B cell (primary cell): ENCODE measurements at regions not wholly inside any gene's neighbourhood (a gene's known extent, or its start where the extent isn't known, plus 50 kb on each side); places are given as distances from the start of the nearest gene placed in this dataset.

Experiments used
- ATAC-seq: fragments of 200-7000 bp; cut with Tn5 transposase; one replicate; pipeline ENCODE4 v1.10.0; 2021; ENCODE audit warnings: low read depth, mild to moderate bottlenecking, moderate number of reproducible peaks, moderate library complexity
- CTCF ChIA-PET: fragments of 350-600 bp; sonication (Branson Sonifier 250); formaldehyde crosslinking; loops from one replicate; lab custom pipeline; 2021; ENCODE audit warnings: antibody characterized with exemption, inconsistent platforms; lab: Charles Lee
- POLR2A ChIA-PET: fragments of 350-600 bp; sonication (Branson Sonifier 250); formaldehyde crosslinking; loops from one replicate; lab custom pipeline; 2021; ENCODE audit warnings: antibody characterized with exemption; lab: Charles Lee
- DNase-seq: peaks from one replicate; pipeline ENCODE4 v3.0.0; 2013
- H2AFZ ChIP-seq: 2 replicates; pipeline ENCODE4 v1.6.1; 2012; ENCODE audit warnings: mild to moderate bottlenecking, low read depth, low read length; ENCODE audit not compliant: insufficient read depth, poor library complexity, severe bottlenecking
- H3K27ac ChIP-seq, 2 donors: 1 replicate in 1 of 2; 2 replicates in 1 of 2; pipeline ENCODE4 v1.5.1; 2012 to 2013; ENCODE audit warnings: low read length in 2 of 2, mild to moderate bottlenecking in 2 of 2, moderate library complexity in 1 of 2
- H3K27me3 ChIP-seq, 4 experiments: fragments of 200-600 bp in 1 of 4; sonication (generic) in 1 of 4; replicated peaks in 1 of 4; 1 replicate in 2 of 4; 2 replicates in 2 of 4; pipeline versions ENCODE4 v1.6.1 to v1.7.0; 2013 to 2016; ENCODE audit warnings: low read length in 3 of 4, mild to moderate bottlenecking in 2 of 4, mixed read lengths in 1 of 4, moderate library complexity in 1 of 4; ENCODE audit not compliant: insufficient read depth in 4 of 4, control insufficient read depth in 3 of 4; ENCODE audit errors: control extremely low read depth in 1 of 4
- H3K36me3 ChIP-seq, 2 experiments: replicated peaks in 1 of 2; 1 replicate in 1 of 2; 2 replicates in 1 of 2; pipeline versions ENCODE4 v1.6.1 to v1.7.1; 2013; ENCODE audit warnings: low read length in 1 of 2; ENCODE audit not compliant: insufficient read depth in 2 of 2, control insufficient read depth in 1 of 2; ENCODE audit errors: control extremely low read depth in 1 of 2, extremely low read depth in 1 of 2
- H3K4me1 ChIP-seq, 2 donors: fragments of 200-600 bp in 1 of 2; sonication (generic) in 1 of 2; 1 replicate in 1 of 2; 2 replicates in 1 of 2; pipeline versions ENCODE4 v1.5.1 to v1.6.1; 2013 to 2017; ENCODE audit warnings: low read length in 2 of 2; ENCODE audit not compliant: control insufficient read depth in 2 of 2, insufficient read depth in 2 of 2
- H3K4me2 ChIP-seq: replicated peaks from 2 replicates; pipeline ENCODE3; 2012; ENCODE audit warnings: mild to moderate bottlenecking, low read depth, low read length; ENCODE audit not compliant: poor library complexity, severe bottlenecking
- H3K4me3 ChIP-seq, 5 experiments: fragments of 200-600 bp in 1 of 5; sonication (generic) in 1 of 5; 1 replicate in 3 of 5; 2 replicates in 2 of 5; pipeline versions ENCODE4 v1.5.1 to v1.7.0; 2011 to 2016; ENCODE audit warnings: low read length in 4 of 5, mild to moderate bottlenecking in 4 of 5, low read depth in 2 of 5, control low read depth in 1 of 5, moderate library complexity in 1 of 5; ENCODE audit not compliant: insufficient read depth in 1 of 5; ENCODE audit errors: control extremely low read depth in 1 of 5, extremely low read depth in 1 of 5
- H3K79me2 ChIP-seq: fragments of 200-600 bp; sonication (generic); one replicate; pipeline ENCODE4 v1.6.0; 2016; ENCODE audit warnings: low read length; ENCODE audit not compliant: control insufficient read depth, insufficient read depth
- H3K9ac ChIP-seq: fragments of 200-600 bp; sonication (generic); 2 replicates; pipeline ENCODE4 v1.6.1; 2017; ENCODE audit warnings: mild to moderate bottlenecking, low read length, moderate library complexity
- H3K9me3 ChIP-seq, 3 donors: one replicate each; pipeline versions ENCODE4 v1.6.1 to v1.7.1; 2013; ENCODE audit warnings: low read length in 2 of 3; ENCODE audit not compliant: control insufficient read depth in 2 of 3, insufficient read depth in 1 of 3; ENCODE audit errors: control extremely low read depth in 1 of 3
- H4K20me1 ChIP-seq: 2 replicates; pipeline ENCODE4 v1.6.0; 2012; ENCODE audit warnings: mild to moderate bottlenecking, low read length; ENCODE audit not compliant: insufficient read depth, control insufficient read depth, poor library complexity, severe bottlenecking
- H3K27ac Mint-ChIP-seq: one replicate; pipeline ENCODE4 v1.8.0; 2021; ENCODE audit warnings: mixed read lengths
- H3K27me3 Mint-ChIP-seq: one replicate; pipeline ENCODE4 v1.8.0; 2021; ENCODE audit warnings: mixed read lengths
- H3K4me1 Mint-ChIP-seq: one replicate; pipeline ENCODE4 v1.8.0; 2021; ENCODE audit warnings: mixed read lengths
- H3K4me3 Mint-ChIP-seq: one replicate; pipeline ENCODE4 v1.8.0; 2021; ENCODE audit warnings: mixed read lengths
- H3K9me3 Mint-ChIP-seq: one replicate; pipeline ENCODE4 v1.8.0; 2022; ENCODE audit warnings: mixed read lengths; ENCODE audit not compliant: insufficient read depth
- CTCF ChIP-seq: fragments of 200-600 bp; IDR thresholded peaks from one replicate; pipeline ENCODE4 v1.8.0; 2022; ENCODE audit warnings: antibody characterized with exemption, mild to moderate bottlenecking
- EZH2 ChIP-seq: IDR thresholded peaks from 2 replicates; pipeline ENCODE4 v1.6.1; 2012; ENCODE audit warnings: borderline replicate concordance, low read depth, mild to moderate bottlenecking, moderate library complexity, low read length; ENCODE audit not compliant: insufficient read depth, poor library complexity, severe bottlenecking
- WGBS: methylation state at CpG from one replicate; pipeline ENCODE4 v1.1.5; 2013; ENCODE audit warnings: missing lambda C conversion rate; ENCODE audit not compliant: insufficient coverage; 5-methylcytosine and 5-hydroxymethylcytosine counted together
- intact Hi-C: fragments of 100-400 bp; cut with micrococcal nuclease; formaldehyde crosslinking; loops from one replicate; pipeline ENCODE4 v1.10.0; 2022

- intact Hi-C loops = no loop called here
- Mint-ChIP-seq H3K27me3 (no peaks in the 10 kb centered on the region), H3K27ac (no peak overlapping the region), H3K4me3 (no peak overlapping the region), H3K9me3 (peaks cover 9% of the 10 kb centered on the region), H3K4me1 (no peaks in the 10 kb centered on the region)
- DNase-seq = no peak
- Histone ChIP-seq H3K4me3 (no peak overlapping the region), H2AFZ (no peak overlapping the region), H3K9ac (no peak overlapping the region), H3K36me3 (no peaks in the 10 kb centered on the region), H3K4me2 (no peak overlapping the region), H3K27ac (no peak overlapping the region), H4K20me1 (no peaks in the 10 kb centered on the region), H3K4me1 (no peaks in the 10 kb centered on the region), H3K79me2 (no peaks in the 10 kb centered on the region), H3K9me3 (no peaks in the 10 kb centered on the region), H3K27me3 (no peaks in the 10 kb centered on the region)
- POLR2A ChIA-PET = no interaction called here
- CTCF ChIA-PET = no interaction called here
- no peak for ATAC-seq
- TF ChIP-seq EZH2 = no peak
- no peak for TF ChIP-seq CTCF
These were observed 1628.2 kb upstream of the SLC10A2 start for GRCh38 chr13:104694397-104694796.

- no peaks in the 10 kb centered on the region for H3K27me3 Mint-ChIP-seq
- POLR2A ChIA-PET = no interaction called here
- intact Hi-C loops = no loop called here
- no peaks in the 10 kb centered on the region for H3K79me2 ChIP-seq
- H3K4me1 ChIP-seq = no peaks in the 10 kb centered on the region
- H3K9me3 ChIP-seq = no peaks in the 10 kb centered on the region
- no peak for DNase-seq
- no peak overlapping the region for H3K4me2 ChIP-seq
- no peak for TF ChIP-seq EZH2
- TF ChIP-seq CTCF = no peak
- H2AFZ ChIP-seq = no peak overlapping the region
- no peak overlapping the region for H3K4me3 ChIP-seq
- WGBS = 92% methylated on average over 3 of the region's 4 CpGs
- no peak overlapping the region for H3K4me3 Mint-ChIP-seq
- H3K27ac Mint-ChIP-seq = no peak overlapping the region
- H3K9ac ChIP-seq = no peak overlapping the region
- H4K20me1 ChIP-seq = no peaks in the 10 kb centered on the region
- no peak overlapping the region for H3K27ac ChIP-seq
- ATAC-seq = no peak
- H3K4me1 Mint-ChIP-seq = no peaks in the 10 kb centered on the region
- no peaks in the 10 kb centered on the region for H3K27me3 ChIP-seq
- H3K9me3 Mint-ChIP-seq = peaks cover 9% of the 10 kb centered on the region
- CTCF ChIA-PET = no interaction called here
- H3K36me3 ChIP-seq = no peaks in the 10 kb centered on the region
These were observed 1626.9 kb upstream of the SLC10A2 start for GRCh38 chr13:104693126-104693525.
